HFFc6 (cell line): ENCODE measurements at regions not wholly inside any gene's neighbourhood (a gene's known extent, or its start where the extent isn't known, plus 50 kb on each side); places are given as distances from the start of the nearest gene placed in this dataset.
"Not testable (repeated sequence)": the region's sequence is repeated elsewhere in the genome, so short reads cannot be mapped to it uniquely, and the experiment has no call there.

Experiments
- DNase-seq: peaks from one replicate; pipeline ENCODE4 v3.0.0-alpha.2; 2018
- H3K27ac Mint-ChIP-seq: 2 replicates; pipeline ENCODE4 v1.8.0; 2020; ENCODE audit warnings: mild to moderate bottlenecking, mixed read lengths
- H3K27me3 Mint-ChIP-seq: 2 replicates; pipeline ENCODE4 v1.8.0; 2021; ENCODE audit warnings: mild to moderate bottlenecking, moderate library complexity, mixed read lengths; ENCODE audit not compliant: insufficient read depth
- H3K36me3 Mint-ChIP-seq: 2 replicates; pipeline ENCODE4 v1.8.0; 2021; ENCODE audit warnings: low read depth, mixed read lengths
- H3K4me1 Mint-ChIP-seq: 2 replicates; pipeline ENCODE4 v1.8.0; 2020; ENCODE audit warnings: low read depth, mixed read lengths
- H3K4me3 Mint-ChIP-seq: 2 replicates; pipeline ENCODE4 v1.8.0; 2020; ENCODE audit warnings: mild to moderate bottlenecking, moderate library complexity, mixed read lengths
- H3K9me3 Mint-ChIP-seq: 2 replicates; pipeline ENCODE4 v1.8.0; 2020; ENCODE audit warnings: mild to moderate bottlenecking, mixed read lengths
- CTCF ChIP-seq: fragments of 200-600 bp; sonication (generic); IDR thresholded peaks from 2 replicates; pipeline ENCODE4 v1.5.0; 2021; ENCODE audit warnings: antibody characterized with exemption, mild to moderate bottlenecking

- no peaks in the 10 kb centered on the region; the same call in 1 of the 2 replicates for H3K9me3 Mint-ChIP-seq
- no peak for DNase-seq
- H3K27ac Mint-ChIP-seq: no peak overlapping the region
- H3K4me1 Mint-ChIP-seq: peaks cover 16% of the 10 kb centered on the region
- no peaks in the 10 kb centered on the region for H3K36me3 Mint-ChIP-seq
- no peak for TF ChIP-seq CTCF
- no peaks in the 10 kb centered on the region for H3K27me3 Mint-ChIP-seq
- H3K4me3 Mint-ChIP-seq: no peak overlapping the region
These were observed 263.1 kb upstream of the CHRM3 start for GRCh38 chr1:239123260-239123659.

- Mint-ChIP-seq H3K4me3 (no peak overlapping the region), H3K27ac (no peak overlapping the region), H3K9me3 (peaks cover 3% of the 10 kb centered on the region; the same call in 1 of the 2 replicates), H3K36me3 (no peaks in the 10 kb centered on the region), H3K27me3 (no peaks in the 10 kb centered on the region), H3K4me1 (no peaks in the 10 kb centered on the region)
- TF ChIP-seq CTCF: no peak
- no peak for DNase-seq
These were observed 274.1 kb upstream of the CHRM3 start for GRCh38 chr1:239112101-239112935.

GRCh38 chr1:239107676-239108075, 278.7 kb upstream of the CHRM3 start:
- Mint-ChIP-seq H3K27me3 (peaks cover 2% of the 10 kb centered on the region; the same call in 1 of the 2 replicates), H3K27ac (no peak overlapping the region), H3K36me3 (no peaks in the 10 kb centered on the region), H3K4me1 (no peaks in the 10 kb centered on the region), H3K9me3 (peaks cover 3% of the 10 kb centered on the region; the same call in 1 of the 2 replicates), H3K4me3 (no peak overlapping the region)
- DNase-seq: no peak
- TF ChIP-seq CTCF: no peak

GRCh38 chr1:239106689-239107088, 279.7 kb upstream of the CHRM3 start:
- H3K36me3 Mint-ChIP-seq, H3K27me3 Mint-ChIP-seq, H3K4me1 Mint-ChIP-seq, DNase-seq, H3K27ac Mint-ChIP-seq, H3K9me3 Mint-ChIP-seq, H3K4me3 Mint-ChIP-seq: not testable (repeated sequence)

- no peak for DNase-seq
- Mint-ChIP-seq H3K27me3 (no peaks in the 10 kb centered on the region; the same call in 1 of the 2 replicates), H3K9me3 (no peaks in the 10 kb centered on the region; the same call in 1 of the 2 replicates), H3K4me1 (no peaks in the 10 kb centered on the region), H3K36me3 (no peaks in the 10 kb centered on the region), H3K27ac (no peak overlapping the region), H3K4me3 (no peak overlapping the region)
- no peak for TF ChIP-seq CTCF
These were observed 287.8 kb upstream of the CHRM3 start for GRCh38 chr1:239098400-239099037.

GRCh38 chr1:239091537-239091936, 294.8 kb upstream of the CHRM3 start:
- no peak for TF ChIP-seq CTCF
- no peaks in the 10 kb centered on the region; the same call in 1 of the 2 replicates for H3K9me3 Mint-ChIP-seq
- DNase-seq: no peak
- no peak overlapping the region for H3K4me3 Mint-ChIP-seq
- H3K27ac Mint-ChIP-seq: no peak overlapping the region
- H3K27me3 Mint-ChIP-seq: no peaks in the 10 kb centered on the region; the same call in 1 of the 2 replicates
- no peaks in the 10 kb centered on the region; the same call in 1 of the 2 replicates for H3K4me1 Mint-ChIP-seq
- no peaks in the 10 kb centered on the region for H3K36me3 Mint-ChIP-seq
